ENCODE measurements at regions not wholly inside any gene's neighbourhood (a gene's known extent, or its start where the extent isn't known, plus 50 kb on each side); places are given as distances from the start of the nearest gene placed in this dataset.
"Not testable (repeated sequence)": the region's sequence is repeated elsewhere in the genome, so short reads cannot be mapped to it uniquely, and the experiment has no call there.

DNA sequence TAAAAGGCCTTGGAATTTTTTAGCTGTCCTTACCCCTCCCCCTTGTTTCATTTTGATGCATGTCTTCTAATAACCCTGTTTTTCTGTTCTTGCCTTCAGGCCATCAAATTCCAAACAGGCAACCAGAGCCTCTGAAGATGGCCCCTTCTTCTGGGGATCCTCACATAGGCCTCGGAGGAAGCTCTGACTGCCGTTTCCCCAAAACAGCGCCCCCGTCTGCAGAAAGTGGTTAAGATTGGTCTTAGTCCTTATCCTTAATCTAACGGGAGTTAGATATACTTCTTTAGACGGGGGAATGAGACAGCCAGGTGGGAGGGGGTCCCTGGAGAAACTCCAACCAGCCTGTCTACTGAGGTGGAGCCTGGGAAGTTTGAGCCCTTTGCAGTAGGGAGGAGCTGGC is 226.3 kb upstream of the ZNF608 start:
- no peak for DNase-seq

DNA sequence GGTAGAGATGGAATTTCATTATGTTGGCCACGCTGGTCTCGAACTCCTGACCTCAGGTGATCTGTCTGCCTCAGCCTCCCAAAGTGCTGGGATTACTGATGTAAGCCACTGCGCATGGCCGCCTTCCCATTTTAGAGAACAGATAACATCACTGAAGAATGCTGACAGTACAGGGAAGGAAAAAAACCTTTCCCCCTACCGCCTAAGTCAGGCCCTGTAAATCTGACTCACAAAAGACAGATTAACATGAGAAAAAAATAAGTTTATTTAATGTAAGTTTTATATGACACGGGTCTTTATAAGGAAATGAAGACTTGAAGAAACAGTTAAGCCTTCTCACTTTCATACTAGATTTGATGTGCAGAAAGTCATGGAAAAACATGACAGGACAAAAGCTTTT is 227.2 kb upstream of the ZNF608 start:
- DNase-seq, result no peak

DNA sequence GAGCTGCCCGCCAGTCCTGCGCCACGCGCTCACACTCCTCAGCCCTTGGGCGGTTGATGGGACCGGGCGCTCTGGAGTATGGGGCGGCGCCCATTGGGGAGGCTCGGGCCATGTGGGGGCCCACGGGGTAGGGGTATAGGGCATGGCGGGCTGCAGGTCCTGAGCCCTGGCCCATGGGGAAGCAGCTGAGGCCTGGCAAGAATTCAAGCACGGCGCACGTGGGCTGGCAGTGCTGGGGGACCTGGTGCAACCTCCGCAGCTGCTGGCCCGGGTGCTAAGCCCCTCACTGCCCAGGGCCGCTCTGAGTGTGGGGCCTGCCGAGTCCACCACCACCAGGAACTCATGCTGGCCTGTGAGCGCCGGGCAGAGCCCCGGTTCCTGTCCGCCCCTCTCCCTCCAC is 229.6 kb upstream of the ZNF608 start:
- no peak for DNase-seq

DNA sequence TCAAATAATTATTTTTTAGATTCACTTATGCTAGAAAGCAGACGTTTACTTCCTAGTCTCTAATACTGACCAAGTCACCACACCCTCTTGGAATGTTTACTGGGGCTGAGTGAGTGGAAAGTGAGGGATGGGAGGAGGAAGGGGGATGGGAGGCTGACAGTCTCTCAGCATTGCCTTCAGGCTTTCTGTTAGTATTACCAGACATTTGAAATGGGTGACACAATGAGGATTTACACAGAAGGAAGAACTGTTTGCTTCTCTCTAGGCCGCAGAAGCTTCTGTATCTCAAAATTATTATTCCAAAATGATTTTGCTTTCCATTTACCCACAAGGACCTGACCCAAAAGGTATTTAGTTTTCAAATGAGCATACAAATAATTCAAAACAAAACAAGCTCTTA is 232.8 kb upstream of the ZNF608 start:
- DNase-seq, result no peak

DNA sequence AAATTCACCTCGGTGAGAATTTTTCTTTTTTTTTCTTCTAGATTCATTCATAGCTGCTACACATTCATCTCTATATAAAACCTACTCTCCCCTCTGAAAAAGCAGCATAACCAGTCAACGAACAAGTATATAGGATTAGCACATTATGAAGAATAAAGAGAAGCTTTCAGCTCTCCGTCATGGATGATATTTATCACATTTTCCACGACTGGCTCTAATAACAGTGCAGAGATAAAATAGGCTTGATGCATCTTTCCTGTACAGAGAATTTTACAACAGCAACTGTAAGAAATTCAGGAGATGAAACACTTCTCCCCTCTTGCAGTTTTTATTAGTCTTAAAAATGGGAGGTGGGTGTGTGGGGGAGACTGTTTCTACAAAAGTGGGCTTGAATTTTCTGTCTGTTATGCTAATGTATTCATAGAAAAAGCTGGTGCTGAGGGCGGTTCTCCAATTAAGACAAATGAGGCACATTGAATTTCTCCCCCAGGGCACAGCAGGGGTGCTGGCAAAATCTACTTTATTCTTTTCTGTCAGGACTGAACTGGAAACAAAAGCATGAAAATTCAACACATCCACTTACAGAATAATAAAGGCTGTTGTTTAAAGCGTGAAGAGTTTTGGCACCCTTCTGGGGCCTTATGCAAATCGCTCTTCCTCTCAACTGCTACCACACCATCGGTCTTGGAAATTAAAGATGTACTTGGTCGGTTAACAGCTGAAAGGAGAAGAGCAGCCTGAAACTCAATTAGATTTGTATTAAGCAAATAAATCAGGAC is 233.9 kb upstream of the ZNF608 start:
- no peak for DNase-seq

DNA sequence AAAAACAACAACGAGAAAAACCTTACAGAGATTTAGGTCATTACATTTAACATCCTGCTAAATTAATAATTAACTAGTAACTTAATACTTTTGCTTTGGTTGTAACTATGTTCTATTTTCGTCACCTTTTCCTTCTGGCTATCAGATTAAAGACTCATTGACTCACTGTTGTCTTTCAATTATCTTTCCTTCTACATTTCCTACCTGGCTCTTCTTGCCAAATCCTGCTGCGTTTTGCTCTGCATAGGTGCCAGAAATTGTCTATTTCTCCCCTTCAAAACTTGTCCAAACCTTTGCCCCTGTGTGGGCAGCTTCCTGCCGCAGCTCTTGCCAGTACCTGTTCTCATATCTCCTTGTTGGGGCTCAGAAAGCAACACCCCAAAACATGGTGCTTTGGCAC is 235.5 kb upstream of the ZNF608 start:
- no peak for DNase-seq

DNA sequence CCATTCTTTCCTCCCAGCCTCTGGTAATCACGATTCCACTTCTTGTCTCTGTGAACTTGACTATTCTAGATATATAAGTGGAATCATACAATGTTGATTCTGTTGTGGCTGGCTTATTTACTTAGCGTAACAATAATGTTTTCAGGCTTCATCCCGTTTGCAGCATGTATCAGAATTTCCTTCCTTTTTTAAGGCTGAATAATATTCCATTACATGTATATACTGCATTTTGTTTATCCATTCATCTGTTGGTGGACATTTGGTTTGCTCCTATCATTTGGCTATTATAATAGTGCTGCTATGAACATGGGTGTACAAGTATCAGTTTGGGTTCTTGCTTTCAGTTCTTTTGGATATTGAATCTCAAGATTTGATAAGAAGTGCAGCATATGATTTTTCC is 239.7 kb upstream of the ZNF608 start:
- DNase-seq, result no peak

DNA sequence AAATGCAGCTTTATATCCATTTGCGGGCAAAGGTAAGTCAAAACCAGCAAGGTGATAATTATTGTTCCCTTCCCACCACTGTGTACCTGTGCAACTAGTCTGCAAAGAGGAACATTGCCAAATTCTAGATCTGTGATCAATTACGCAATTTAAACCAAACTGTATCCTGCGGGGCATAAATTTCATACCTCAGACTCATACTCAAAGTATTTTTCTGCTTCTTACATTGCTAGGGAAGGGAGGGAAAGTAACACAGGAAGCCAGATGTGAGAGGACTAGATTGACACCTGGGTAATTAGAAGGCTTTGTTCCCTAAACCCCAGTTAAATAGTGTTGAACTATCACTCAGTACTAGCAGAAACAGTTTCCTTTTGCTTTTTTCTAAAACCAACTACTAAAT is 240.2 kb upstream of the ZNF608 start:
- no peak for DNase-seq

DNA sequence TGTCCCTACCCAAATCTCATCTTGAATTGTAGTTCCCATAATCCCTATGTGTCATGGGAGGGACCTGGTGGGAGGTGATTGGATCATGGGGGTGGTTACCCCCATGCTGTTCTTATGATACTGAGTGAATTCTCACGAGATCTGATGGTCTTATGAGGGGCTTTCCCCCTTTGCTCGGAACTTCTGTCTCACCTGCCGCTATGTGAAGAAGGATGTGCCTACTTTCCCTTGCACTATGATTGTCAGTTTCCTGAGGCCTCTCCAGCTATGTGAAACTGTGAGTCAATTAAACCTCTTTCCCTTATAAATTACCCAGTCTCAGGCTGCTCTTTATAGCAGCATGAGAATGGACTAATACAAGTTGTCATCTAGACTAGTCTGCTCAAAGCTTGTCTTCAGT is 241.3 kb upstream of the ZNF608 start:
- not testable (repeated sequence) for DNase-seq

DNA sequence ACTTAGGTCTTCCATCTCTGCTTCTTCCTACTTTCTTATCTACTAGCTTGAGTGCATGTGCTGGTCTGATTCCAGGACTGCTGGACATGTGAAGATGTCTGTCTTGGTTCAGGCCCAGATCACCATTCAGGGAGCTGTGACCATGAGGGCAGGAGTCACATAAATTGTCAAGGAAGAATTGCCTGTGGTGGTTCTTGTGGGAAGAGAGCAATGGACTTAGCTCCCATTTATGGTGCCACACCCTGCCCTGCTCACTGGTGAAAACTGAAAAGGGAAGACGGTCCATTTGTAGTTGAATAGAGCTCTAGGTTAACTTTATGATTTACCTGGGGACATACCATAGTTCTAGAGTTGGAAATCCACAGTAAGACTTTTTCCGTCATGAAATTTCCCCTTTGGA is 244.3 kb upstream of the ZNF608 start:
- DNase-seq, result no peak

DNA sequence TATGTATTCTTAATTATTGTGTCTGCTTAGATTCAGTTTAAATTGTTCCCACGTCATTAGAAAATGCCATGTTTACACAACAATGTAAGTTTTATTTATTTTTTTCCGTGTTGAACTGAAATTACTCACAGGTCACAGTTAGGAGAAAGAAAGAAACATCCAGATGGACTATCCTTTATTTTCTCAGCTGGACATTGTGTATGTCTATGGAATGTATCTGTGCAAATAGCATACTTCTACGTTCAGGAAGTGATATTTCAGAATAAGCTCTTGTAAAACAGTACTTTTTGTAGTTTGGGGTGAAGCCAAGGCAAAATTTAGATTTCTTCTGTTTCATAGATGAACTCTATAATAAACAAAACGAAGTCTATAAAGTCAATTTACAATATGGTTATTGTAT is 249.0 kb upstream of the ZNF608 start:
- DNase-seq, result no peak

DNA sequence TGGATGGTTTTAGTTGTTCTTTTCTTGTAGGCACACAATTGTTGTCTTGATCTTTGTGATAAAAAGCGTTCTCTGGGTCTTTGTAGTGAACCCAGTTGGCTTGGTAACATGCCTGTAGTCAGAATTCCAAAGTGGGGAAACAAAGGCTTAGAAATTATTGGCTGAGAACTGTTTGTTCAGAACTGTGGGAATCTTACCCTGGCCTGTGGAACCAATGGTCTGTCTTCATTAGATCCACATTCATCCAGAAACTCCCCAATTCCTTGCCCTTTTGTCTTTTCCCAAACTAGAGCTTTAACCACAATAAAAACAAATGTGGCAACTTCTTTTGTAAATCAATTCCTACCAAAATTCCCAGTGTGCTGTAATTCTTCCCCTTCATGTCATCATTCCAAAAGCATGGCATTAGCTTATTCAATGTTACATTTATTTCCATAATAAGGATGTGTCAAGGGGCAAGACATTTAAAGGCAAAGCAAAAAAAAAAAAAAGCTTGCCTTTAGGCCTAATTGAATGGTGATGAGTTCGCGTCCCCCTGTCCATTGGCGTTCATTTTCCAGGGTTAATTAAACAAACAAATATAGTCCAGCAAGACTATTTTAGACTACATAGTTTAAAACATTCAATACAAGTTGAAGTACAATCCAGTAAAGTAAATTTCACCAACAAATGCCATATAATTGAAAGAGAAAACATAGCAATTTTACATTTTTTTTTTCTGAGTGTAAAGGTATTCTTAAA is 249.8 kb upstream of the ZNF608 start:
- DNase-seq, result no peak

DNA sequence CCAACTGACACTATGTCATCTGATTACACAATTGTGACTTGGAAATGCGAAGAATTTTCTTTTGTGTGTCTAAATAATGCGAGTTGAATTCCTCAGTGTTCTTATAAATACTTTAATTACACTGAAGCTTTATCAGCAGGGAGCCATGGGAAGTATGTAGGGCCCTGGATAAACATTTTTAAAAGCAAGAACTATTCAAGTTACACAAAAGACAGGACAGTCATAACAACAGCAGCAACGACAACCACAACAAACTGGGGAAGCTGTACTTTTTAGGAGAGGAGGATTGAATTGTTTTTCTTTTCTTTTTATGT is 250.3 kb upstream of the ZNF608 start:
- no peak for DNase-seq

DNA sequence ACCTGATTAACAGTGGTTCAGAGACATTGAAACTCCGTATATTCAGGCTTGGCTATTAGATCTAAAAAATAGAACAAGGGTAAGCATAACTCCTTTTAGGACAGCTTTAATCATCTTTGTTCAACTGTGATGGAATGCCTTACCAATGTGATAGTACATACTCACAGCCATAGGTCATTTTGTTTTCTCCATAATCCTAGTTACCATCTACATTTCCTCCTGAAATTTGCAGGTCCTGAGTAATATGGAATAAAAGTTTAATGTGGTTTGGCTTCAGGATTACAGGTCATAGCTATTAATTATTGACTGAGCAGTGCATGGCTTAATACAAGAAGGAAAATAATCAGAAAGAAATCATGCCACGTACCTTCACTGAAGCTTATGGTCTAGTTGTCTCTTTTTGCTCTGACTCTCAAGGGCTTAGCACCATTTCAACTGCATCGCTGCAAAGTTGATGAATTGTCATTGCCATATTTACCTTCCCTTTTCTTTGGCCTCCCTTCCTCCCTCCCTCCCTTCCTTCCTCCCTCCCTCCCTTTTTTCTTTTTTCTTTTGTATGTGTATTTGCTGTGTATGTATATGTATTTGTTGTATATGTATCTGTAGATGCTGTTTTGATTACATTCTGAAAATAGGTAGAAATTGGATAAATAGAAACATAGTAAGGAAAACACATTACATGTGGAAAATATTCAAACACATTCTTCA is 250.9 kb upstream of the ZNF608 start:
- no peak for DNase-seq

DNA sequence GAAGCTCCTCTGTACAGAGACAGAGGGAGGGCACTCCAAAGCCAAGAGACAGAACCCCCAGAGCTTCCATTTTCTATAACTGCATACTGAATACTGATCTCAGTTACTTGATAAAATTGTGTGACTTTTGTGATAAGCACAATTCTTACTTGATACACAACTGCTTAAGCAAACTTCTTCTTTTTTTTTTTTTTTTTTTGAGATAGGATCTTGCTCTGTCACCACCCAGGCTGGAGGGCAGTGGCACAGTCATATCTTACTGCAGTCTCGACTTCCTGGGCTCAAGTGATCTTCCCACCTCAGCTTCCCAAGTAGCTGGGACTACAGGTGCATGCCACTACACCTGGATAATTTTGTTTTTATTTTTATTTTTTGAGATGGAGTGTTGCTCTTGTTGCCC is 252.1 kb upstream of the ZNF608 start:
- DNase-seq, result no peak

DNA sequence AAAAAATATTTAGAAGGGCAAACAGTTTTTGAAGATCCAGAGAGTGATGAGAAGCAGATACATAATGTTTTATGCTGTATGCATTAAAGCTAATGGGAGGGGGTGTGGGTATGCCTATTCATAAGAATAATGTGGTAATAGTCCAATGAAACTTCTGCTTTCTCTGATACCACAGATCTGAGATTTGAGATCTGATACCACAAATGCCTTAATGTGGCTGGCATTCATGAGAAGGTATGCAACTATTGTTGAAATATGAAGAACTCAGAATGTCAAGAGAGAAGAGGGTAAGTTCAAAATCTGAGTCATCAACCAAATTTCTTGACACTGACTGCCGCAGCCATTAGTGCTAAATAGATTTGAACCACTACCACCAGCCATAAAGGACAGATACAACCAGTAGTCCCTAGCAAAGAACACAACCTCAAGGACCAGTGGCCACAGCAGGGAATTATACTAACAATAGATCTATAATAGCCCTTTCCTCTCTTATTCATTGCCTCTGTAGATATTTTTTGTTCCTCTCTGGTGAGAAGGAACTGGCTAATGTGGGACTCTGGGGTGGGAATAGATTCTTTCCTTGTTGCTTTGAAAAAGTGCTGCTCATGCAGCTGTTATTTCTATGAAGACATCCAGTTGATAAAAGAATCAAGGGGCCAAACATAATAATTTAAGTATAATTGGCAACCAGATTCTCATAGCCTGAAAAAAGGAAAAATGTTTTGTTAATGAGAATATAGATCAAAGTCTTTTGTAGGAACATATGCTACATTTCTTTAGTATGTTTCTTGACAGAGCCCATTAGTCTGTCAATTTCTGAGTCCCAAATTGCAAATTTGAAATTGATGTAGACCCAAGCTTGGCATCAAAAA is 256.5 kb upstream of the ZNF608 start:
- no peak for DNase-seq

DNA sequence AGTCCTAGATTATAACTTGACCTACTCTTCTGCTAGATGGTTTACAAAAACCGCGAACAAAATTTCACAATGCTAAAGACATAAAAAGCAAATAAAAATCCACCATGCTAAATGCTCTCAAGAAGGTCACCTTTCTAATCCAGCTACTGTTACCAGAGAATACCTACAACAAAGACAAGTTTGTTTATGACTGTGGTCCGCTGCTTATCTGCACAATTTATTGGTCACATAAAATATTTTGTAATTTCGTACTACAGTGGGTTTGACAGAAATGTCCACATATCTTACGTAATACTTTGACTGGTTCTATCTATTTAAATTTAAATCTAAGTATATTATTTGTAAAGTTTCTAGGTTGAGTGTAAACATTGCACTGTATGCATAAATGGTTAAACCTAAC is 257.6 kb upstream of the ZNF608 start:
- DNase-seq, result no peak

DNA sequence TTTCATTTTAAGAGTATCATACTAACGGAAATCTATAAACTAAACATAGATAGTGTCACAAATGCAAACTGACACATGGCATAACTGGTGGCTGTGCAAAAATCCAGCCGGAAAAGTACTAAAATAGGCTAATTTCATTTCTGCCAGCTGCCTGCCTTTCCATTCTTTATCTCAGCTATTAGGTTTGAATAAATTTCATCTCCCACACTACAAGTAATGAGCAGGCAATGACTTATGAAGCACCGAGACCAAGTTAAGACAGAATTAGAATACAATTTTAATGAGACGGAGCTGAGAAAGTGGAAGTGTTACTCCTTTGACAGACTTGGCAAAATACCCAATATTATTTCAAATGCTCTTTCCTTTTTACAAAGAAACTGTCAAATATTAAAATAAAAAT is 258.8 kb upstream of the ZNF608 start:
- DNase-seq, result no peak

DNA sequence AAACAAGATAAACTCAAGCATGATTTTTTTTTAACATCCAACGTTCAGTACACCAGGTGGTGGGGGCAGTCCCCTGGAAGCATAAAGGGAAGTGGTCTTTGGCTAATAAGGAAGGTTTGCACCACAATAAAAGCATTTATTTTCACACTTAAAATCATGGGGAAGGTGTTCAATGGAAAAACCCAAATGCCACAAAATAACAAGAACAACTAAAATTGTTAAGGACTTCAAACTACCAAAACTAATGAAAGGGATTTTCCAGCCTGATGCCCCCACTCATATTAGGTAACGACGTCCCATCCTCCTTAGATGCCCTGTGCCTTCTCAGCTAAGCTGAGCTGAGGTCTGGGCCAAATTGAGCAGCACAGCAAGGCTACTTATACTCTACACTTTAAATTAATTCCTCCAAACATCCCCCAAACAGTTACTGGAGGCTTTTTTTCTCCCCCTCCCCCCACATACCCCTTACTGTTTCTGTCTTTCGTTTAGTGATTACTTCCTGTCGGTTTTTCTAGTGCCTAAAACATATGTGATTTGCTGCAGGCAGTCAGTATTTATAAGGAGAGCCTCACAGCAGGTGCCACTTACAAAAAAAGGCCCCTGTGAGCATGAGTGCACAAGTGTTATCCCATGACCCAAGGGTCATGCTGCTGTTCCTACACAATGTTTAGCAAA is 259.7 kb upstream of the ZNF608 start:
- peak; percentile 45 for DNase-seq

DNA sequence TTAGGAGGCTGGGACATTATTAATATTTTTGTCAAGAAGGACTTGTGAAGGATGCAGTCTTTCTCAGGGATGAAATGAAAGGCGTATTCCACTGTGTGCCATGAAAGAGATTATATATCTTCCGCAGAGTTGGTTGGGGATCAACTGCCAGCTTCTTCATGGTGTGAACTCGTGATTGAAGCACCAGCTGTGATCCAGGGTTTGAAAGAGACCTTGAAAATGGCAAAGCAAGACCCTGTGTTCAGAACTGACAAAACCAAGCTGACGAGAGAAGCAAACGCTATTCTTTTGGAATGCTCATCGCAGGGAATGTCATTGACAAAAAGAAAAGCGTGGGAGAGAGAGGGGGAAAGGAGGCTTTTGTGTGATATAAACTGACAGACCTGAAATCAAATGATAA is 263.9 kb upstream of the ZNF608 start:
- DNase-seq, result no peak

DNA sequence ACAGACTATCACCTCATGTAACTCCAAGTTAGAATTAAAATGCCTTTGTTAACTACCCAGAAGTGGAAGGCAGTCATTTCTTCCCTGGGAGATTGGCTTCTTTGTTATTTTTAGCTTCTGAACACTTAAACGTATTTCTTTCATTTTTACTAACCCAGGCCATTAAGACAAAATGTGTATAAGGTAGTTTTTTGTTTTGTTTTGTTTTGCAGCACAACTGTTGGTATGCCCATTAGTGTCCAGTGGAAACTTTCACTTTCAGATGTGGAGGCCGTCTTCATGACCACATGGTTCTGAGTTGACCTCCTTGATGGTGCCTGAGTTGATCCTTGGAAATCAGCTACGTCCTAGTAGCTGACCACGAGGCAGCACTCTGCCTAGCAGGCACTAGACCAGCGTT is 264.6 kb upstream of the ZNF608 start:
- no peak for DNase-seq

DNA sequence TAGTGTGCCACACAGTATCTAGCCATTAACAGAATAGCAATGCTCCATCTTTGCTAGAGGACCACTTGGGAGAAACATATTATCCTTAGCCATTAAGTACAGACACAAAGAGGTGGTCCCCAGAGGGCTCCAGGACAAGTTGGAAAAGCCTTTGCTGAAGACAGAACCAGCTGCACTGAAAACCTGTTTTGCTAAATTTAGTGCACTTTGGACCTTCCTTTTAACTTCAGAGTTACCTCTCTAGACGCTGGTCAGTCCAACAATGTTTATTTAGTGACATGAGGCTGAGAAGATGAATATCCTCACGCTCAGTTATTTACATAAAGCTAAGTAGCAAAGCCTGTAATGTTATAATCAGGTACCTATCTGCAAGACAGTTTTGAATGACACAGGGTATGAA is 265.0 kb upstream of the ZNF608 start:
- no peak for DNase-seq

DNA sequence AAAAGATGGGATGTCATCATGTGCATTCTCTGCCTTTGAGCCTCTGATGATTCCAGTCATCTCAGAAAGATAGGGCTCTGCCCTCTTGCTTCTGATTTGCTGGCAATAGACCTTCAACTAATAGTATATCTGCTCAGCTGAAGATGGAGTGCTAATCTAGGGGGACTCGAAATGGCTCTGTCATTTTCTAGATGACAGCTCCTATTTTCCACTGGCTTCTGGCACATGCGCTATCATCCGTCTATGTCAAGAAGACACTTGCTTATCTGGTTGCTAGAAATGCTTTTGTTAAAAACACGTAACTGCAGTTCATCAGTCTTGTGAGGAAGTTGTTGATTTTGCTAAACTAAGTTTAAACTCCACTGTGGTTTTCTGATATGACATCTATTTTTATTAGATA is 265.5 kb upstream of the ZNF608 start:
- no peak for DNase-seq
